ENCODE measurements at regions not wholly inside any gene's neighbourhood (a gene's known extent, or its start where the extent isn't known, plus 50 kb on each side); places are given as distances from the start of the nearest gene placed in this dataset.
"Not testable (repeated sequence)": the region's sequence is repeated elsewhere in the genome, so short reads cannot be mapped to it uniquely, and the experiment has no call there.

DNA sequence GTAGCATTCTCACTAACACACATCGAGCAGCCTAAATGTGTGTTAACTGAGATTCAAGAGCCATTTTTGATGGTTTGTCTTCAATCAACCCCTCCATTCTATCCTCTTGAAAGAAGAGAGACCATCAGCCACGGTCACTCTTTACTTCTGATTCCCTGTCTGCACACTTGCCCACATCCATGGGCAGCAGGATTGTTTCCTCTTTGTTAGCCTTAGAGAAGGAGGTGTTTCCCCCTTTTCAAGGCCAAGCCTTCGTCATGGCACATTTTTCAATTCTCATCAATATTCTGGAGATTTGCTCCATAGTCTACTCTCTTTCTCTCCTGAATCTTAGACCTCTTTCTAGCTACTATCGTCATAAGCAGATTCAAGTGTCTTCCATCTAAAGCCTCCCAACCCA lies 522.4 kb upstream of the NAALADL2 start:
- no peak for DNase-seq (ENCODE audit: low read depth)

DNA sequence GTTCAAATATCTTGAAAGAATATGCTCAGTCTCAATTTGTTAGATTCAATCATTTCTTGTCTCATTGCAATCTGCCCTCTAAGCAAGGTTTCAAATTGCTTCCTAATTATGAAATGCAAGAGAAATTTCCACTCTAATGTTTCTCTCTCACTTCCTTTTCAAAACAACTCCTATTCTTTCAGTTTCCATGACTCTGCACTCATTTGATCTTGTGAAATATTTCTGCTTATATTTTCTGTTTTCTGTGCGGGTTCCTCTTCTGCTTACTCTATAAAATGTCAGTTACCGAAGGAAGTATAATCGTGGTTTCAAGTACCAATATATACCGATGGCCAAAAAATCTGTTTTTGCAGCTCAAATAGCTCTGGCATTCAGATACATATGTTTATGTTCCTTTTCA lies 521.9 kb upstream of the NAALADL2 start:
- DNase-seq (ENCODE audit: low read depth) = no peak

DNA sequence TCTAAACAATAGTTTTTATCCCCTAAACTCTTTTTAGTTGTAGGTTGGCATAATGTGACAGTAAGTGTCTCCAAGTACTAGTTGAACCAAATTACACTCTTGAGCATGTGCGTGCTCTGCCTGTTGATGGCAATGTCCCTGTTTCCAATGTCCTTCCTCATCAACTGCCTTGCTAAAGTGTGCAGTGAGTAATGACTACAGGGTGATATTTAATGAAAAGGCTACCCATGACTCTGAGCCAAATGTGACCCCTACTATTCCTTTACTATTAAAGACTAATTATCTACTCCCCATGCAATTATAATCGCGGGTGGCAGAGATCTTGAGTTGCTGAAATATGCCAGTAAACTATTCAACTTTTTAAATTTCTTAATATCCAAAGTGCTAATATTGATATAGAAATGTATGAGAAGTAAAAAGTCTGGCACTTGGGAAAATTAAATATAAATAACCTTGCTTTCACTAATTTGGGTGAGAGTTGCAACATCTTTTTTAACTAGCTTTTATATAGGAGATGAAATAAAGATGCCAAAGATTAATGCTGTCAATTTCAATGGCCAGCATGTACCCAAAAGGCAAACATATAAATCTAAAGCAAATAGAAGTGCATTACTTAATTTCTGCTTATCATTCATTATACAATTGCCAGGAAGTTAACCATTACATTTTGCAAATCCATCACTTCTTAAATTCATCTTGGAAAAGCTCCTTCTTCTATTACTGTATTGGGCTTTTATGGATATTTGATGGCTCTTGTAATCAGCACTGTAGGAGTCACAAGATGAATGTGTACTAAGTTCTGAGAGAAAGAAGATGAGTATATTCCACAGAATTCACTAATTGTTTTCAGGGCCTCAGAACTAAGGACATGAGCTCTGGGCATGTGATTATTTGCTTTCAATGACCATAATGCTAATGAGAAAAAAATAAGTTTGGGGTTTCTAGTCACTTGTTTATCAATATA lies 518.2 kb upstream of the NAALADL2 start:
- DNase-seq (ENCODE audit: low read depth) = no peak

DNA sequence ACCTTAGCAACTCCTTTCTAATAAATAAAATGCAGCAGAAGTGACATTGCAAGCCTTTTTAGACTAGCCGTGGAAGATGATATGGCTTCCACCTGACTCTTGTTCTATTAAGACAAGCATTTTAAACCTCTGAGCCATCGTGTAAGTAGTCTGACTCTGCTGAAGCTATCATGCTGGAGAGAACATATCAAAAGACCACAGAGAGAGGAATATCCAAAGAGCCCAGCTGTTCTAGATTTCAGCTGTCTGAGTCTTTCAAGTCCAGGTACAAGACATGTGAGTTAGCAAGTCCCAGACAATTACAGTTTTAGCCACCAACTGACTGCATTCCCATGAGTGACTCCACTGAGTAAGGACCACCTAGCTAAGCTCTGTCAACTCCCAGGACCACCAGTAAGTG lies 517.0 kb upstream of the NAALADL2 start:
- DNase-seq (ENCODE audit: low read depth) = no peak

DNA sequence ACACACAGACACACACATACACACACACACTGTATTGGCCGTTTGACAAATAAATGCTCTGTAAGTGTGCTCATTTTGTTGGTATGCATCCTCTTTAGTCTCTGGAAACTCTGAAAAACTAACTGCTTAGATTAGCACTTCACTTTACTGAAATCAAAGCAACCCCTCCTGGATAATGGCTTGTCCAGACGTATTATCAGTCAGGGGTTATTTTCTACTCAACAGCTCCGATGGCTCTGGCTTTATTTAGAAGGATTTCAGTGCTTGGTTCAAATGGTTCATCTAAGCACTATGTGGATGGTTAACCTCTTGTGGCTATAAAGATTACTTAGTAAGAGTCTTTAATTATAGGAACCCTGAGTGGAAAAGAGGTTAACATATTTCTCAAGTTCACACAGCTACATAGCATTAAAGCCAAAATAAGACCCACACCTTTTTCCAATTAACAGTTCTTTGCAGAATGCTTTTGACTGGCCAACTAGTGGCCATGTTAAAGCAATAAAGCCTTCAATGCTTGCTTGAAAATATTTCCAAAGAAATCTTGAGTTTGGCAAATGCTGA lies 516.1 kb upstream of the NAALADL2 start:
- no peak for DNase-seq (ENCODE audit: low read depth)

DNA sequence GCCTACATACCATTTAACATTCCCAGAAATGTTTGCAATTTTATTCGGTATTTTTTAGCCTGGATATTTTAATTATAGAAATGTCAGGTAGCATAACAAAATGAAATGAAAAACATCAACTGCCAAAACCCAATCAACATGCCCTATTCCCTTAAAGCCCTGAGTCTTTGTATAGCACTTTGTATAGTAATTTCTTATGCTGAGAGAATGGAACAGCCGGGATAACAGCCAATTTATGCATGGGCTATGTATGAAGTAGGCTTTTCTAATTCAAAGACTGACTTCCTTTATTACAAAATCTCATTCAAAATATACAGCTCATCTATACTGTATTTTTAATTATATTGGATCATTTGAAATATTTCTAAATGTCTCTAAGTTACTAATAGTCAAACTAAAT lies 513.0 kb upstream of the NAALADL2 start:
- no peak for DNase-seq (ENCODE audit: low read depth)

DNA sequence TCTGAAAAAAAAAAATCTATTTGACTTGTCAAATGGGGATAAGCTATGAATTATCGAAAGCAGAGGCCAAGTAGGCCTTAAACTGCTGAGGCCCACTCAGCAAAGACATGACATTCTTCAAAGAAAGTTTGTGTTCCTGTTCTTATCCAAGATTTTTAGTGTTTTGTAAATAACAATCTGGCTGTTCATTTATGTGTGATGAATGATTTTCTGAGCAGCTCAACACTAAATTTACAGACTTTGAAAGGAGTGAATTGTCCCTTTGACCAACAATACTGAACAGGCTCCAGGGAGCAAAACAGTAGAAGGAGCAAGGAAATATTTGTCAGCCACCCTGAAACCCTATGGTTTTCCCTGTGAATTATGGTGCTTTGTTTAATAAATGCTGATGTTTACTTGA lies 512.6 kb upstream of the NAALADL2 start:
- DNase-seq (ENCODE audit: low read depth) = no peak

DNA sequence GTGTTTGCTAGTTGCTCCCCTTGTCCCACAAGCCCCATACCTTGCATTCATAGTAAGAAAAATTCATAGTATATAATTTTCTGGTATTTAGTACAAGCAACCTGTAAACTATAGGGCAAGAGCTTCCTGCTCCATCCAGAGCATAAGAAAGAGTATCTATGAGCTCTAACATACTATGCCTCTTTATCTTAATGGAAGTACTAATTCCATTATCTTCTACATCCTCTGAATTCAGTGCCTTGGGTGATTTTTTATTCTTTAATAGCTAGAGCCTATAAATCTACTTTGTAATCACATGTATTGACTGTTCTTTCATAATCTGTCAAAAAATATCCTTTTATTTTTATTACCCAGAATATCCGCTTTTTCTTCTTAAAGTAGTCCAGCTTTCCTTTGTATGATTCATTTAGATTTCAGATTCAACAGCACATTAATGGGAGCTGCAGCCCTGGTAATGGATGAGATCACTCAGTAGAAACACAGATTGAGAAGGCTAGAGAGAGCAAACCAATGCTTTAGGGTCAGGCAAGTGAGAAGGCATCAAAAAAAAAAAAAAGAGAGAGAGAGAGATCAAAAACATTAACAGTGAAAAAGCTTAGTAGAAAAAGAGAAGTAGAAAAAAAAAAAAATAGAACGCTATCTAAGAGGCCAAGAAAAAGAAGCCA lies 511.5 kb upstream of the NAALADL2 start:
- no peak for DNase-seq (ENCODE audit: low read depth)

DNA sequence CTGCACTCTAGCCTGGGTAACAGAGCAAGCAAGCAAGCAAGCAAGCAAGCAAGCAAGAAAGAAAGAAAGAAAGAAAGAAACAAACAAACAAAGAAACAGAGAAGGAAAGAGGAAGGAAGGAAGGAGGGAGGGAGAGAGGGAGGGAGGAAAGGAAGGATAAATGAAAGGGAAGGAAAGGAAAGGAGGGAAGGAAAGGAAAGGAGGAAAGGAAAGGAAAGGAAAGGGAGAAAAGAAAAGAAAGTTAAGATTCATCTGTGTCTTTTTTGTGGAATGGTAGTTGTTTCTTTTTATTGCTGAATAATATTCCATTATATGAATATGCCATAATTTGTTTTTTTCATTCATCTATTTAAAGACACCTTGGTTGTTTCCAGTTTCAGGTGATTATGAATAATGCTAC lies 506.9 kb upstream of the NAALADL2 start:
- DNase-seq (ENCODE audit: low read depth) = no peak

DNA sequence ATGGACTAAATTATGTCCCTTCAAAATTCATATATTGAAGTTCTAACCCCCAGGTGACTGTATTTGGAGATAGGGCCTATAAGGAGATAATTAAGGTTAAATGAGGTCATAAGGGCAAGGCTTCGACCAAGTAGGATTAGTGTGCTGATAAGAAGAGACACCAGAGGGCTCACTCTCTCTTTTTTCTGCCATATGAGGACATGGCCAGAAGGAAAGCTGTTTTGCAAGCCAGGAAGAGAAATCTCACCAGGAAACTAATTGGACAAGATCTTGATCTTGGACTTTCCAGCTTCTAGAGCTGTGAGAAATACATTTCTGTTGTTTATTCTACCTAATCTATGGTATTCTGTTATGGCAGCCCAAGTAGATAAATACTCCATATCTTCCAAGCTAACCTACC lies 503.6 kb upstream of the NAALADL2 start:
- DNase-seq (ENCODE audit: low read depth) = peak; percentile 60

DNA sequence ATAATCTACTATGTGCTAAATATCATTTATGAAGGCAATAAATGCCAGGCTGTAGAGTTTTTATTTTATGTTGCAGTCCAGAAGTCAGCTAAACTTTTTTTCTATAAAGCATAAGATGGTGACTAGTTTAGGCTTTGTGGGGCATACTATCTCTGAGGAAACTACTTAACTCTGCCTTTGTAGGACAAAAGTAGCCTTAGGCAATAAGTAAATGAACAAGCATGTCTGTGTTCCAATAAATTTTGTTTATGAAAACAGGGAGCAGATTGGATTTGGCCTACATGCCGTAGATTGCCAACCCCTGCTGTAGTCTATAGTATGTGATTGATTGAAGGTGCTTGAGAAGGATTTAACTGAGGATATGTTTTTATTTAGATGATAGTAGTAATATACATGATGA lies 502.5 kb upstream of the NAALADL2 start:
- no peak for DNase-seq (ENCODE audit: low read depth)

DNA sequence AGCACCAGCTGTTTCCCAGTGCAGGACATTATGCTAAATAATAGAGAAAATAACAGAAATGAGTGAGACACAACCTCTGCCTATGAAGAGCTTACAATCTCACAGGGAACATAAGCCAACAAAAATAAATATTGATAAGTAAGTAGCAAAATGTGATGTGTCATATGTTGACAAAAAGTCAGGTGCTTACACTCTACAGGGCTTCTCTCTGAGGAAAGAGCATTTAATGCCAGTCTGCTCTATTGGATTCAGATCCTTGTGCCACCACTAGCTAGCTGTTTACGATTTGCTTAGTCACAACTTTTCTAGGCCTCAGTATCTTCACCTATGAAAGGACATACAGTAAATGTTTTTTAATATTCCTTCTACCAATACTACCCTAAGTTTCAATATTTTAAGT lies 500.9 kb upstream of the NAALADL2 start:
- DNase-seq (ENCODE audit: low read depth) = no peak

DNA sequence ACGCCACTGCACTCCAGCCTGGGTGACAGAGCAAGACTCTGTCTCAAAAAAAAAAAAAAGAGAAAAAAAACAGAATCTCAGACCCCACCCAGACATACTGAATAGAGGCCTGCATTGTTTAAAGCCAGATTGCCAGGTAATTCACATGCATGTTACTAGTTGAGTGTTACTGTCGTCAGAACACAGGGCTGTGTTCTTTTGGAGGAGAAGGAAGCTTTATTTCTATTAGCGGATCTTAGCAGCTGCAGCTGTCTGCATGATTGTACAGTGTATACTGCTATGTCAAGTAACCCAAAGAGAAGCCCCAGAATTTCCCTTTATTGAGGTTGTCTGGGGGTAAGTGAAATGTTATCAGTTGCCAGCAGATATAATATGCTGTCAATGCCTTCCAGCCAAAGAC lies 496.6 kb upstream of the NAALADL2 start:
- DNase-seq (ENCODE audit: low read depth) = no peak

DNA sequence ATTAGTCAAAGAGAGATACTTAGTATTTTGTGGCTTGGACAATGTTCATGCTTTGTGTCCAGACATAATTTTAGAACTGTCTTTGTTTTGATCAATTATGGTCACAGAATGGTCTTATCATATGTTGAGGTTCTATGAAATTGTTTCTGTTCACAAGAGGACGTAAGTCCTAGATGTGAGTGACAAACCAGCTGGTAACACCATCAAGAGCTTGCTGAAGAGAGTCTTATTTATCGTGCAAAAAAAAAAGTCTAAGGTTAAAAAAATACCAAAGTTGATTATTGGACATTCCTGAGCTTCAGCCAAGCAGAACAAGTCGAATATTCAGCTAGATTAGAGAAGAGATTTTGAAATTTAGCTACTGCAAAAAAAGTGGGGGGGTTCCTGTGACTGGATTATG lies 495.9 kb upstream of the NAALADL2 start:
- no peak for DNase-seq (ENCODE audit: low read depth)

DNA sequence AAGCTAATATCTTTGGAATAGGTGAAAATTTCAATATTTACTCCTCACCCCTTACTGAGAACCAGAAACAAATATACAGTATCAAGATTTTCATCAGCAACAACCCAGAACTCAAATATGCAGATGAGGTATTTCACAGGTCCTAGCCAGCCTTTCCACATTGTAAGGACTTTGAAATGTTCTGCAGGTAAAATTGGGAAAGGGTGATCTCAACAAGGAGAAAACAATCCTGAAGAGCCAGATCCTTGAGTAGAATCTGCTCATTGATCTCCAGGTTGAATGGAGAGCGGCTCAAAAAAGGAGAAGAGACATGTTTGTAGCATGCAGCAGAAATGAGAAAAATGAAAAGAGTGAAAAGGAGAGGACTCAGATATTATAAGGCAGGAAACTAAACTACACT lies 493.3 kb upstream of the NAALADL2 start:
- DNase-seq (ENCODE audit: low read depth) = no peak

DNA sequence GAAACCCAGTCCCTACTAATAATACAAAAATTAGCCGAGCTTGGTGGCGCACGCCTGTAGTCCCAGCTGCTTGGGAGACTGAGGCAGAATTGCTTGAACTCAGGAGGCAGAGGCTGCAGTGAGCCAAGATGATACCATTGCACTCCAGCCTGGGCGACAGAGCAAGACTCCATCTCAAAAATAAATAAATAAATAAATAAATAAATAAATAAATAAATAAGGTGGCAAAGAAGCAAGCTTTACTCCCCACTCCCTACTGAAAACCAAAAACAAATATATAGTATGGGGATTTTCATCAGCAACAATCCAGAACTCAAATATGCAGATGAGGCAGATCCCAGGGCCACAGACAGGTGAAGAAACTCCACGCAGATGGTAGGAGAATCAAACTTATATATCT lies 492.2 kb upstream of the NAALADL2 start:
- DNase-seq (ENCODE audit: low read depth) = not testable (repeated sequence)

DNA sequence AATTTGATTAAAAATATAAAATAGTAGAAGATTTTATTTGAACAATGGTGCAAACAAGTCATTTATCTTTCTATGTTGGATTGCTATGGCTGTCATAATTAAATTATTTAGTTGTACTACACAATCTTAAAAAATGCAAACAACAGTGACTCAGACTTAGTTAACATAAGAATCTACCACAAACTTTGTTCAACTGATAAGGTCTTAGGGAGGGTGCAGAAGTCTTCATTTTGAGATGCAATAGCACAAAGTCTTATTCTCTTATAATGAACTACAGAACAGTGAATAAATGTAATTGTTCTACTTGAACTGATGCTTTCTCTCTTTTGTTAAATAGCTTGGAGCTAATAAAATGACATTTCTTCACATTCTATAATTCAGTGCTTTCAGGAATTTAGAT lies 482.8 kb upstream of the NAALADL2 start:
- DNase-seq (ENCODE audit: low read depth) = peak; percentile 29

DNA sequence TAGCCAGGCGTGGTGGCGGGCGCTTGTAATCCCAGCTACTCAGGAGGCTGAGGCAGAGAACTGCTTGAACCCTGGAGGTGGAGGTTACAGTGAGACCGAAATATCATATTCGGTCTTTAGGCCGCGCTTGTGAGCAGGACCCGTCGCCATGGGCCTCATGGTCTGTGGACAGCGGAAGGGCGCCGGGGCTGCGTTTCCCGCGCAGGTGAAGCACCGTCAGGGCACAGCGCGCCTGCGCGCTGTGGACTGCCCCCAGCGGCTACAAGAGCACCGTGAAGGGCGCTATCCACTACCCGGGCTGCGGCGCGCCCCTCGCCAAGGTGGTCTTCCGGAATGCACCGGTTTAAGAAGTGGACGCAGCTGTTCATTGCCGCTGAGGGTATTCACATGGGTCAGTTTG lies 482.0 kb upstream of the NAALADL2 start:
- no peak for DNase-seq (ENCODE audit: low read depth)

DNA sequence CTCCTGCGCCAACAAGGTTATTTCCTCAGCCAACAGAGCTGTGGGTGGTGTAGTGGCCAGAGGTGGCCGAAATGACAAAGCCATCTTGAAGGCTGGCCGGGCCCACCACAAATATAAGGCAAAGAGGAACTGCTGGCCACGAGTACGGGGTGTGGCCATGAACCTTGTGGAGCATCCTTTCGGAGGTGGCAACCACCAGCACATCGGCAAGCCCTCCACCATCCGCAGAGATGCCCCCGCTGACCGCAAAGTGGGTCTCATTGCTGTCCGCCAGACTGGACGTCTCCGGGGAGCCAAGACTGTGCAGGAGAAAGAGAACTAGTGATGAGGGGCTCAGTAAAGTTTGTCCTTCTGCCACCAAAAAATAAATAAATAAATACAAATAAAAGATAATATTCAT lies 481.4 kb upstream of the NAALADL2 start:
- no peak for DNase-seq (ENCODE audit: low read depth)

DNA sequence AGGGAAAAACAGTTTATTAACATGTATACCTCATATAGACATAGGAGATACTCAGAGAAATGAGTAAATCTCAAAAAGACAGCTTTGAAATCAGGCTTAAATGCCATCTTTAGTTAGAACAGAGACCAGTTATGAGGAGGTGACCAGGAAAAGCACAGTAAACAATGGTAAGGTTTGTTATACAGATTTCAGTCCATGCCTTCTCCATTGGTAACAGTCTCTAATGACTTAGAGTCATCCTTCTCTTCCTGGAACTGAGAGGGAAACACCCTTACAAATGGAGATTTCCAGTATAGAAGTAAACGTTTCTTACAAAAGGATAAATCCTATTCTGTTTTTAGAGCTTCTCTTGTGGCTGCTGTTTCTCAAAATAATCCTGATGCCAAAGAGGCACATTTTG lies 476.3 kb upstream of the NAALADL2 start:
- no peak for DNase-seq (ENCODE audit: low read depth)

DNA sequence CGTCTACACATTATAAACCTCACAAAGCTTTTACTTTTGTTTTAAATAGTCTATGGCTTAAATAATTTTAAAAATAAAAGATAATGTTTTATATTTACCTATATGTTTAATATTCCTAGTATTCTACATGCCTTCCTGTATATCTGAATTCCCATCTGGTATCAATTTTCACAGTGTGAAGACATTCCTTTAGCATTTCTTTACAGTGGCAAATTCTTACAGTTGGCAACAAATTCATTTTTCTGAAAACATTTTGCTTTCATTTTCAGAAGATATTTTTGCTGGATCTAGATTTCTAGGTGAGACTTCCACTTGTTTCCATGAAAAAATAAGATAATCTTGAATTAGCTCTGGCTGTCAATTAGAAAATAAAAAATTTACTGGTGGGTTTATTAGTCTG lies 471.4 kb upstream of the NAALADL2 start:
- DNase-seq (ENCODE audit: low read depth) = no peak

DNA sequence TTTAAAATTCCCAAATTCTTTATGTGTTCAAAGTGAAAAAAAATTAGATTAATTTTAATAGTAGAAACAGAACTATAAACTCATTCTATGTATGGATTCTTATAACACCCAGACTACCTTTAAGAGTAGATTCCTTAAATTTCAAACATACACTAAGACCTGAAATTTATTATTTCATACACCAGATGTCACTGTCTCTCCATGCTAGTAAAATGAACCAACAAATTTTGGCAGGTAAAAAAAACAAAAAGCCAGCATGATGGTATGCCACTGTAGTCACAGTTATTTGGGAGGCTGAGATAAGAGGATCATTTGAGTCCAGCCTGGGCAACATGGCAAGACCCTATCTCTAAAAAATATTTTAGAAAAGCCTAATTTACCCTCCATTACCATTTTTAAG lies 461.3 kb upstream of the NAALADL2 start:
- DNase-seq (ENCODE audit: low read depth) = peak; percentile 50

DNA sequence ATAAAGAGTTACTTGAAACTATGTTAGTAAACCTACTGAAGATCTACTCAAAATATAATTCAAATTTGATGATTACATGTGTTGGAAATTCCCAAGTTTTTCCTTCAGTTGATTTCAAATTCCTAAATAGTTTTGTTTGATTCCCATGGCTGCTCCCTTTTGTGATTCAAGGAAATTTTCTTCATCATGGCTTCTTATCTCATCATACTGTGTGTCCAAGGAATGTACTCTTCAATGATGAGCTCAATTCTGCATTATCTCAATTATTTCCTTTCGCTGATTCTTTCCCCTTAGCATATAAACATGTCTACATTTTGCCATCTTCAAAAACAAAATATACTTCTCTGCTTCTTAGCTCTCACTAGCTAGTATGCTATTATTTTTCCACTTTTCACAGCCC lies 460.4 kb upstream of the NAALADL2 start:
- DNase-seq (ENCODE audit: low read depth) = no peak

Data from ELR (cell line).